ENCODE measurements at regions not wholly inside any gene's neighbourhood (a gene's known extent, or its start where the extent isn't known, plus 50 kb on each side); places are given as distances from the start of the nearest gene placed in this dataset.
"Not testable (repeated sequence)": the region's sequence is repeated elsewhere in the genome, so short reads cannot be mapped to it uniquely, and the experiment has no call there.

DNA sequence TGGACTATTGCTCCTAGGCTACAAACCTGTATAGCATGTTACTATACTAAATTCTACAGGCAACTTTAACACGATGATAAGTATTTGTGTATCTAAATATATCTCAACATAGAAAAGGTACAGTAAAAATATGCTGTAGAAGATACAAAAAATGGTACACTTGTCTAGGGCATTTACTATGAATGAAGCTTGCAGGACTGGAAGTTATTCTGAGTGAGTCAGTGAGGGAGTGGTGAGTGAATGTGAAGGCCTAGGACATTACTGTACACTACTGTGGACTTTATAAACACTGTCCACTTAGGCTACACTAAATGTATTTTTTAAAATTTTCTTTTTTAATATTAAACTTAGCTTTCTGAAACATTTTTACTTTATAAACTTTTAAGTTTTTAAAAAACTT is 140.5 kb upstream of the SGO1 start:
- DNase-seq, result no peak

DNA sequence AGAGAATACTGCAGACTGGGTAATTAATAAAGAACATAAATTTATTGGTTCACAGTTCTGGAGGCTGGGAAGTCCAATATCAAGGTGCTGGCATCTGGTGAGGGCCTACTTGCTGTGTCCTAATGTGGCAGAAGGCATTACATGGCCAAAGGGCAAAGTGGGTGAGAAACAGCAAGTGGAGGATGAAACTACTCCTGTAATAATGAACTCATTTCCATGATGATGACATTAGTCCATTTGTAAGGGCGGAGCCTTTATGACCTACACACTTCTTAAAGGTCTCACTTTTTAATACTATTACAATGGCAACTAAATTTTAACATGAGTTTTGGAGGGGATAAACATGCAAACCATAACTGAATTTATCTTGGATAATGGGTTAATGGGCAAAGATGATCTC is 139.6 kb upstream of the SGO1 start:
- no peak for DNase-seq

DNA sequence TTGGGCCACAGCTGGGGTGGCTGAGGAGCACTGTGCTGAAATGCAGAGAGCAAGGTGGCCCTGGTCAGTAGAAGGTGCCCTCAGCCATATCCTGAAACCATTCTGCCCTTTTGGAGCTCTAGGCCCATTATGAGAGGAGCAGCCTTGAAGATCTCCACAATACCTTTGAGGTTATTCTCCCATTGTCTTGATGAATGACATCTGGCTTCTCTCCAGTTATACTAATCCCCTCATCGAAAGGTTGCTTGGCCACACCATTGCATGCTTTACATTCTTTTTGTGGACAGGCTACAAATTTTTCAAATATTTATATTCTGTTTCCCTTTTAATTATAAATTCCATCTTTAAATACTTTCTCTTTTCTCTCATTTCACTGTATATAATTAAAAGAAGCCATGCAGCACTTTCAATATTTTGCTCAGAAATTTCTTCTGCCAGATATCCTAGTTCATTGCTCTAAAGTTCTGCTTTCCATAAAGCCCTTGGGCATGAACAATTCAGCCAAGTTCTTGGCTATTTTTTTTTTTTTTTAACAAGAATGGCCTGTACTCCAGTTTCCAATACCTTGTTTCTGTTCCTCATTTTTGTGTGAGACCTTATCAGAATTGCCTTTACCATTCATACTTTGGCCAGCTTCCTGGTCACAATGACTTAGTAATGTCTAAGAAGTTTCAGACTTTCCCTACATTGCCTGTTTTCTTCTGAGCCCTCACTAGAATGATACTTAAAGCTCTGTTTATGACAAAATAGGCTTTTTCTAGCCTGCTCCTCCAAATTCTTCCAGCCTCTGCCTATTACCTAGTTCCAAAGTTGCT is 138.9 kb upstream of the SGO1 start:
- DNase-seq, result no peak

DNA sequence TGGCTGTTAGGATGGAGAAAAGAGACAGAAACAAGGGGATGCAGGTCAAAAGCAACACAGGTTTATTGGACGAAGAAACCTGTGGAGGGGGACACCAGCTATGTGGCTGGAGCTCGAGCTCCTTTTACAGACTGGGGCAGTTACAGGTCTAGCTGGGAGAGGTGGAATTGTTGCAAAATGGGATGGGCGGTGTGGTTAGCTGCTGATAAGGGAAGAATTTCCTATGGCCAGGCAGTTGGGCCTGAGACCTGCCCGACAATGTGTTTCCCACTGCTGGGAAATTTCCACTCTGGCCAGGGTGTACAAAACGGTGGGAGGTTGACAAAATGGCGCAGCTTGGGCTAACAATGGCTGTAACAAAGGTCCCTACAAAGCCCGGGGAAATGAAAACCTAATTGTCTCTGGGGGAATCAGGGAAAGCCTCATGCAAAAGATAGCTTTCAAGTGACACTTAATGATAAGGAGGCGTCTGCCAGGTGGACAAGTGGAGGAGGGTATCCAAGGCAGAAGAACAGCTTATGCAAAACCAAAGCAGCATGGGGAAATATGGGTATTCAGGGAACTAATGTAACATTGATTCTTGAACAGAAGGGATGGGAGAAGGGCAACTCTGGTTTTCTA is 137.4 kb upstream of the SGO1 start:
- DNase-seq, result no peak

DNA sequence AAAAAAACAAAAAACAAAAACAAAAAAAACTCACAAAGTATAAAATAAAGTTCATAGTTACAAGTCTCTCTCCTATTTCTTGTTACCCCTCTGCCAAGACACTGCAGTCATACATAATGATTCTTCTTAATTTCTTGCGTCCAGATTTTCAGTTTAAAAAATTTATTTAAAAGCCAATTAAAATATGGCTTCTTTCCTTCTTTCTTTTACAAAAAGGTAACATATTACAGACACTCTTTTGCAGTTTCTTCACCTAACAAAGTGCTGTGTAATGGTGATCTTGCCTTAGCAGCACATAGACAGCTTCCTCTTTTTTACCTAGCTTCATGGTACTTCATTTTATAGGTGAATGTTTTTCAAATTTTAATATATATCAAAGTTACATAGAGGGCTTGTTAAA is 136.1 kb upstream of the SGO1 start:
- DNase-seq, result no peak

DNA sequence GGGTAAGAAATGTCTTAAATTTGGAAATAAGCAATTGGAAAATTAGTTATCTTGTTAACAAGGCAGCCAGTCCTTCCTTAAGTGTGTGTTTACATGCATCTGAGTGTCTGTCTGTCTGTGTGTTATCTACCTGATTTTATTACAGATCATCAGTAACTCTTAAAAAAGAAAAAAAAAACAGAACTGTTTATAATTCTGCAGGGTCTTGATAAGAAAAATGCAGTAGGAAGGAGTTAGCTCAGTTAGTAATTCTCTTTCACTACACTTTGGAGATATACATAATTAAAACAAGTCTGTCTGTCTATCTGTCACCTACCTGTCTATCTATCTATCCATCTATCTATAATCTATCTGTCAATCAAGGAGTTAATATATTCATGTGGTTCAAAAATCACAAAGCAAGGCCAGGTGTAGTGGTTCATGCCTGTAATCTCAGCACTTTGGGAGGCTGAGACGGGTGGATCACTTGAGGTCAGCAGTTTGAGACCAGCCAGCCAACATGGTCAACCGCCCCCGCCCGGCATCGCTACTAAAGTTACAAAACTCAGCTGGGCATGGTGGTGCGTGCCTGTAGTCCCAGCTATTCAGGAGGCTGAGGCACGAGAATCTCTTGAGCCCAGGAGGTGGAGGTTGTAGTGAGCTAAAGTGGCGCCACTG is 135.5 kb upstream of the SGO1 start:
- no peak for DNase-seq

DNA sequence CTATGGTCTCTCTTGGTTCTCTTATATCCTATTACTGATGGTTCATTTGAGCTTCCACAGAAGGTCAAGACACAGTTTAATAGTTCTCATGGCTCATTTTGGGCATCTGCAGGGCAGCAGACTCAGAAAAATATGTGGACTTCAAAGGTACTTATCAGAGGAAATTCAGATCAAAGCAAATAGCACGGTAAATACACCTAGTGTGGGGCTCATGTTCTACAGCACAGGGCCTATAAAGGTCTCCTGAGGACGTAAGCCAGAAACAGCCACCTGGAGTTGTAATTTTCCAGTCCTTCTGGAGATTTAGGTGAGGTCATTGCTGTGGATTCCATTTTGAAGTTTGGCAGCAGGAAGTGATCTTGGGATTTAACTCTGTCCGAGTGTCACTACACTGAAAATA is 134.5 kb upstream of the SGO1 start:
- DNase-seq, result peak; percentile 15 to 29

DNA sequence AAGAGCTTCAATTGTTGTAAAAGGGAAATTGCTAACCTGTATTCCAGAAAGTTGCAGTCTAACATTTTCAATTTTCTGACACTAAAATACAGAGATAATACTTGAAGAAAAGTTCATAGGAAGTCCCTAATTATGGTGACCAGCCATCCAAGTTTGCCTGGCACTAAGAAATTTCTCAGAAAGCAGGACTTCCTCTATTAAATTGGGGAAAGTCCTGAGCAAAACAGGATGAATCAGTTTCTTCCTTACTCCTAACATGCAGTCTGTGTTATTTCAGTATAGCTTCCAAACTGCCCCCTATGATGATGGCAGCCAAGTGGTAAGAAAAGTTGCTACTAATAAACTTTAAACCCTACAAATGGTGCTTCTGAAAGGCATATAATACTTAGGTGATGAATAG is 133.5 kb upstream of the SGO1 start:
- DNase-seq, result no peak

DNA sequence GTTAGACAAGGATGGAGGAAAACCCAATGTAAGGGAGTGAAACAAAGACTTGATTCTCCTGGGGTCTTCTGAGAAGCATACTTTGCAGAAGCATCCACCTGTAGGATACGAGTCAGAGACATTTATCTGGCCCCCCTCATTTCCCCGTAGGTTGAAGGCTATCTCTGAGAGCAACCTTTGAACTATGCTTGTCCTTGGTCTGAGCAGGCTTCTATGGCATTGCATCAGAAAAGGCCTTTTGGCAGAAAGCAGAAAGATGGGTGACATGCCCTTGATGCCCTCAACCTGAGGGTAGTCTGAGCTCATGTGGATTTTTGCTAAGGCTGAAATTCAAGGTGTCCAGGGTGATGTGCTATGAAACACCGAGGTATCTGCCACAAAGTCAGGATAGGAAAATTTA is 131.6 kb upstream of the SGO1 start:
- no peak for DNase-seq

DNA sequence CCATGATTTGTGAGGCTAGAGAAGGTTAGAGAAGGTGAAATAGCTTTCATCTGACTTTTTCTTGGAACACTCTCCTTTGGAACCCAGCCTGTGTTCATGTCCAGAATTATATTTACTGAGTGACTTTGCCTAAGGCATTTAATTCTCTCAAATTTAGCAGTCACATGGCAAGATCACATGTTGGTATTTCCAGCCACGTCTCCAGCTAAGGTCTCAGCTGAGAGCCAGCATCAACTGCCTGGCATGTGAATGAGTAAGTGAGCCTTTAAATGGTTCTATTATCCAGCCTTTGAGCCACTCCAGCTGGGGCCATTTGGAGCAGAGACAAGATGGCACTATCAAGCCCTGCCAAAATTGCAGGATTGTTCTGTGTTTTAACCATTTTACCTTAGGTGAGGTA is 130.2 kb upstream of the SGO1 start:
- no peak for DNase-seq

DNA sequence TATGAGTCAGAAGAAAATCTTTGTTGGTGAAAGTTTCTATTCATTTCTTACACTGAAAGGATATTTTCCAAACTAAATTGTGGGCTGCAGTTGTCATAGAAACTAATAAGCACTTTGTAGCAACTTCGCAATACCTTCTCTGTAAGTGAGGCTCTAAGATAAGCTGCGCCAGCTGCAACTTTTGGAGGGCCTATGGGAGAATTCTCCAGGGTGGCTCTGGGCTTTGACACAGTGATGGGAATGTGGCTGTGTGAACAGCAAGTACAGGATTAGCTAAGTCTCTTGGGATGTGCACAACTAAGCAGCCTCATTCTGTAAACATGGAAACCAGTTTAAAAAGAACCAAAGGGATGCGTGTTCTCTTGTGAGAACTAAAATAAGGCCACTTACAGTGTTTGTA is 124.6 kb upstream of the SGO1 start:
- DNase-seq, result no peak

DNA sequence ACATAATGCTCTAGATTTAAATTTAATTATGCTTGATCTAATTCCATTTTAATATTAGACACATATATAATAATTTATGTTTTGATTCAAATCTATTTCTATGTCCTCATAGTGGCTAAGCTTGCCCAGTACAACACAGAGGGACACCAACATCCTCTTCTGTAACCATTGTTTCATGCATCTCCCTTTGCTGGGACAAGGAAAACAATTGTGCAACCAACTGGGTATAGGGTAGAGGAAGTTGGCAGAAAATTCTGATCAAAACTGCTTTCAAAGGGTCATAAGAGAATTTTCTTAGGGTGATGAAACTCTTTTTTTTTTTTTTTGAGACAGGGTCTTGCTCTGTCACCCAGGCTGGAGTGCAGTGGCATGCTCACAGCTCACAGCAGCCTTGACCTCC is 121.4 kb upstream of the SGO1 start:
- no peak for DNase-seq

DNA sequence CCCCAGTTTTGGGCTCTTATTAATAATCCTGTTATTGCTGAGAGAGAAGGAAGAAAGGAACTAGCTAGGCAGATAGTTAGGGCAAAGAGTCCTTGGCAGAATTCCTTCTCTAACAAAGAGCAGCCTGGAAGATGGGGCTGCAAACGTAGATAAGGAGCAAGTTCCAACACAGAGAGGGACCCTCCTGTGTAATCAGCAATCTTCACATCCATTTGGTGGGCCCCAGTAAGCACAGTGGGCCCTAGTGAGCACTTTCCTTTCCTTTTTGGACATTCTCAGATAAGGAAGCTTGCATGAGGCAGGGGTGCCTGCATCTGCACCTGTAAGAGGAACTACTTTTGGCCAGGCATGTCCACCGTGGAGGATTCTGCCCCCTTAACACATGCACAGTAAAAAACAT is 119.6 kb upstream of the SGO1 start:
- DNase-seq, result no peak

DNA sequence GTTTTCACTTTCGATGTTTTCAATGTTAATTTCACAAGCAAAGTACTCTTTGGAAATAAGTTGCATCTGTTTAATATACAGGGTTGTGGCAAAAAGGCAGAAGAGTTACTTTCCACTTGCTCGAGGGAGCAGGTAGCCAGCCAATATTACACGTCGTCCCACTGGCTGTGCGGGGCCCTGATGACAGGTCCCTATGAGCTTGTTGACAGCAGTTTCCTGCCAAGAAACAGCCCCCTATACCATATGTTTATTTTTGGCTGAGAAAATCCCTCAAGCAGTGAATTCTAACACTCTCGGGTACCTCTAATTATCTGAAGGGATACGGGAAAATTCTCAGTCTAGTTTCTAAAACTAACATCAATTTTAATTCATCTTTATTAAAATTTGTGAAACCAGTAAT is 116.8 kb upstream of the SGO1 start:
- DNase-seq, result no peak

DNA sequence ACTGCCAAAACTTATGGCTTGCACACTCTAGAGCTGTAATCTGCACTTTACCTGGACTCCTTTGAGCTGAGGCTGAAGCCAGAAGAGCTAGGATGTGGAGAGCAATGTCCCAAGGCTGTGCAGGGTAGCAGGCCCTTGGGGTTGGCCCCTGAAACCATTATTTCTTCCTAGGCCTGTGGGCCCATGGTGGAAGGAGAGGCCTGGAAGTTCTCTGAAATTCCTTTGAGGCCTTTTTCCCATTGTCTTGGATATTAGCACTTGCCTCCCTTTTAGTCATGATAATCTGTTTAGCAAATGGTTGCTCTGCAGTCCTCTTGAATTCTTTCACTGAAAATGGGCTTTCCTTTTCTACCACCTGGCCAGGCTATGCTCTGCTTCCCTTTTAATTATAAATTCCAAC is 102.0 kb upstream of the SGO1 start:
- no peak for DNase-seq

DNA sequence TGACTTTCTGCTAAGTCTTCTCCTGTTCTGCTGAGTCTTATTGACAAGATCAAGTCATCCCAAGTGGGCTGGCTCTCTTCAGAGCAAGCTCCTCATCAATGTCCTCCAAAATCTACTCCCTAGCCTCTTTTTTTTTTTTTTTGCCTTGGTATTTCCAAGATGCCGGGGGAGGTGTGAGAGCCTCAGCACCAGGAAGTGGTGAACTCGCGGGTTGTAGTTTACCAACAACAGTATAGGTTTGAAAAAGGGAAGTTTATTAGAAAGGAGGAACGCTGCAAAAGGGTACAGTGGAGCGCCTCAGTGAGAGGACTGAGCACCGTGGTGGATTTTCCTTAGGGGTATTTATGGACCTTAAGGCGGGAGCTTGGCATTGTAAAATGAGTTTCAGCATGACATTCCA is 94.3 kb upstream of the SGO1 start:
- no peak for DNase-seq

DNA sequence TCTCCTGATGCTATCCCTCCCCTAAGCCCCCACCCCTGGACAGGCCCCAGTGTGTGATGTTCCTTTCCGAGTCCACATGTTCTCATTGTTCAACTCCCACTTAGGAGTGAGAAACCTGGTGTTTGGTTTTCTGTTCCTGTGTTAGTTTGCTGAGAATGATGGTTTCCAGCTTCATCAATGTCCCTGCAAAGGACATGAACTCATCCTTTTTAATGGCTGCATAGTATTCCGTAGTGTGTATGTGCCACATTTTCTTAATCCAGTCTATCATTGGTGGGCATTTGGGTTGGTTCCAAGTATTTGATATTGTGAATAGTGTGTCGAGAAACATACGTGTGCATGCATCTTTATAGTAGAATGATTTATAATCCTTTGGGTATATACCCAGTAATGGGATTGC is 80.0 kb upstream of the SGO1 start:
- DNase-seq, result not testable (repeated sequence)

DNA sequence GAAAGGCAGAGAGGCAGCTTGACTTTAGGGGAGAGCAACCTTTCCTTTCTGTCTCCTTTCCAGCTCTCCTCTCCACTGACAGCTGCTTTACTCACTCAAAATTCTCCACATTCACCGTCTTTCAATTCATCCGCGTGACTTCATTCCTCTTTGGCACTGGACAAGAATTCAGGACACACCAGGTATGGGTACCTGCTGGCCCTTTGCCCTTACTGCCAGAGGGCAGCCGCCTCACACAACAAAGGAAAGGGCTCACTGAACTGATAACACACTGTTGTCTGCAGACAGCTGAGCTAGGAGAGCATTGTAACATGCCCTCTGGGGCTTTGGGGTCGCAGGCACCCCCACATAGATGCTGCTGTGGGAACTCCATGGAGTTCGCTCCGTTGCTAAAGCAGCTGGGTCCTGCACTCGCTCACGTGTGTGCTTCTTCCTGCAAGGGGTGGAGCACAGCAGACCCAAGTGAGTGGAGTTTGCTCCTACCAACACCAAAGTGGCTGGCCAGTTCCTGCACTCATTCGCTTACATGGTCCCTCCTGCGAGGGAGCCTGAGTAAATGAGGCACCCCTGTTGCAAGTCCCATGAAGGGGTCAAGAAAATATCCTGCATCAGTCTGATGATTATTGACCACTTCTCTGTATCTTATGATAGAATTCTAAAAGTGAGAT is 79.0 kb upstream of the SGO1 start:
- no peak for DNase-seq

DNA sequence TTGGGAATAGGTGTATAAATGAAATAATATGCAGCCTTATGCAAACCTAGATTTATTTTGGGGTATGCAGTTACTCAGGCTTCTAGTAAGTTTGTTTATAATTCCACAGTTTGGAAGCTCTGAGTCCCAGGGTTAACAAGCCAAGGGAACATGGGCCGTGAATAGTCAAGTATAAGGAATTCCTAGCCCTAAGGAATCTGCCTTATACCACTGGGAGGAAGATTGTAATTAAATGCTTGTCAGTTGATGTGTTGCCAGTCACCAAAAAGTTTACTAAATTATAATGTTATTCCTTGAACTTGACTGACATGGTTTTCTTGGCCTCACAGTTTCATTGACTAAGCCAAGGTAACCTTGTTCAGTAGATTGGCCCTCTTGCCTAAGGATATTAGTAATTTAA is 72.4 kb upstream of the SGO1 start:
- DNase-seq, result no peak

DNA sequence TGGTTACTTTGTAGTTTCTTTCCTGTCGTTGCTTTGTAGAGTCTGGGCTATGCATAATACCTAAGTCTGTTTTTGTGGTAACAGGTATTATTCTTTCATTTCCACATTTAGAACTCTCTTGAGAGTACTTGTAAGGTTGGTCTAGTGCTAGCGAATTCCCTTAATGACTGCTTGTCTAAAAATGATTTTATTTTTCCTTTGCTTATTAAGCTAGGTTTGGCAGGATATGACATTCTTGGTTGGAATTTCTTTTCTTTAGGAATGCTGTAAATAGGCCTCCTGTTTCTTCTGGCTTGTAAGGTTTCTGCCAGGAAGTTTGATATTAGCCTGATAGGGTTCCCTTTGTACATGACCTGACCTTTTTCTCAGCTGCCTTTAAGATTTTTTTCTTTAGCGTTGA is 70.1 kb upstream of the SGO1 start:
- no peak for DNase-seq

DNA sequence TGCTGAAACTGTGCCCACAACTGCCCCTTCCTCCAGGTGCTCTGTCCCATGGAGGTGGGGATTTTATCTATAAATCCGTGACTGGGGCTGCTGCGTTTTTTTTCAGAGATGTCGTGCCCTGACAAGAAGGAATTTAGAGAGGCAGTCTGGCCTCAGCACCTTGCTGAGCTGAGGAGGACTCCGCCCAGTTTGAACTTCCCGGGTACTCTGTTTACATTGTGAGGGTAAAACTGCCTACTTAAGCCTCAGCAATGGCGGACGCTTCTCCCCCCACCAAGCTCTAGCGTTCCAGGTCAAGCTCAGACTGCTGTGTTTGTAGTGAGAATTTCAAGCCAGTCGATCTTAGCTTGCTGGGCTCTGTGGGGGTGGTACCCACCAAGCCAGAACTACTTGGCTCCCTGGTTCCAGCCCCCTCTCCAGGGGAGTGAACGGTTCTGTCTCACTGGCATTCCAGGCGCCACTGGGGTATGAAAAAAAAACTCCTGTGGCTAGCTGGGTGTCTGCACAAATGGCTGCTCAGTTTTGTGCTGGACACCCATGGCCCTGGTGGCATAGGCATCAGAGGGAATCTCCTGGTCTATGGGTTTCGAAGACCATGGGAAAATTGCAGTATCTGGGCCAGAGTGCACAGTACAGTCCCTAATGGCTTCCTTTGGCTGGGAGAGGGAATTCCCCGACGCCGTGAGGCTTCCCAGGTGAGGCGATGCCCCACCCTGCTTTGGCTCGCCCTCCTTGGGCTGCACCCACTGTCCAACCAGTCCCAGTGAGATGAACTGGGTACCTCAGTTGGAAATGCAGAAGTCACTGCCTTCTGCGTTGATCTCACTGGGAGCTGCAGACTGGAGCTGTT is 68.5 kb upstream of the SGO1 start:
- DNase-seq, result no peak

DNA sequence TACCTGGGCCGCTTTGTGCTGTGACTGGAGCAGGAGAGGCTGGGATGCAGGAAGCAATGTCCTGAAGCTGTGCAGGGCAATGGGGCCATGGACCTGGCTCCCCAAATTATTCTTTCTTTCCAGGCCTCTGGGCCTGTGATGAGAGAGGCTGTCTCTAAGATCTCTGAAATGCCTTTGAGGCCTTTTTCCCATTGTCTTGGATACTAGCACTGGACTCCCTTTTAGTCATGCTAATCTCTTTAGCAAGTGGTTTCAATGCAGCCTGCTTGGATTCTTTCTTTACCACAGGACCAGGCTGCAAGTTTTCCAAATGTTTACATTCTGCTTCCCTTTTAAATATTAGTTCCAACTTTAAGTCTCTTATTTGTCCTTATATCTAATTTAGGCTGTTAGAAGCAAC is 64.8 kb upstream of the SGO1 start:
- DNase-seq, result no peak
